HG02870 (cell line): ENCODE measurements at regions not wholly inside any gene's neighbourhood (a gene's known extent, or its start where the extent isn't known, plus 50 kb on each side); places are given as distances from the start of the nearest gene placed in this dataset.

Experiments used
- ATAC-seq: cut with Tn5 transposase; IDR thresholded peaks from one replicate; pipeline ENCODE4 v1.9.1; 2021; ENCODE audit warnings: mild to moderate bottlenecking, moderate library complexity; ENCODE audit not compliant: unreplicated experiment

- no peak for ATAC-seq
These were observed 250.1 kb upstream of the MBL2 start for GRCh38 chr10:53022611-53023088.

- ATAC-seq: peak; percentile 75
These were observed 240.7 kb upstream of the MBL2 start for GRCh38 chr10:53013201-53013810.

- no peak for ATAC-seq
These were observed 237.7 kb upstream of the MBL2 start for GRCh38 chr10:53009961-53010907.

GRCh38 chr10:53007527-53007842, 234.9 kb upstream of the MBL2 start:
- no peak for ATAC-seq

GRCh38 chr10:53006663-53007526, 234.3 kb upstream of the MBL2 start:
- ATAC-seq: no peak

- no peak for ATAC-seq
These were observed 233.2 kb upstream of the MBL2 start for GRCh38 chr10:53005612-53006345.

GRCh38 chr10:53003094-53003493, 230.5 kb upstream of the MBL2 start:
- peak; percentile 81 for ATAC-seq

GRCh38 chr10:52999681-53000080, 227.1 kb upstream of the MBL2 start:
- no peak for ATAC-seq

- no peak for ATAC-seq
These were observed 226.7 kb upstream of the MBL2 start for GRCh38 chr10:52999258-52999657.

- no peak for ATAC-seq
These were observed 224.4 kb upstream of the MBL2 start for GRCh38 chr10:52997007-52997406.

- no peak for ATAC-seq
These were observed 221.8 kb upstream of the MBL2 start for GRCh38 chr10:52994370-52994769.

- no peak for ATAC-seq
These were observed 220.5 kb upstream of the MBL2 start for GRCh38 chr10:52993109-52993508.

- no peak for ATAC-seq
These were observed 220.0 kb upstream of the MBL2 start for GRCh38 chr10:52992567-52992966.

- no peak for ATAC-seq
These were observed 216.3 kb upstream of the MBL2 start for GRCh38 chr10:52988923-52989322.

GRCh38 chr10:52986125-52986524, 213.5 kb upstream of the MBL2 start:
- no peak for ATAC-seq

GRCh38 chr10:52984169-52984568, 211.6 kb upstream of the MBL2 start:
- peak; percentile 63 for ATAC-seq

GRCh38 chr10:52979295-52979990, 206.9 kb upstream of the MBL2 start:
- no peak for ATAC-seq

GRCh38 chr10:52977581-52977980, 205.0 kb upstream of the MBL2 start:
- ATAC-seq: no peak

- ATAC-seq: no peak
These were observed 195.5 kb upstream of the MBL2 start for GRCh38 chr10:52967806-52968795.
